ENCODE measurements at regions not wholly inside any gene's neighbourhood (a gene's known extent, or its start where the extent isn't known, plus 50 kb on each side); places are given as distances from the start of the nearest gene placed in this dataset.

GRCh38 chr15:95541301-95541700 lies 789.2 kb upstream of the NR2F2 start:
- no peak for DNase-seq

GRCh38 chr15:95549168-95549738 lies 781.2 kb upstream of the NR2F2 start:
- DNase-seq = no peak

- DNase-seq = no peak
Measured at GRCh38 chr15:95550702-95551101, 779.8 kb upstream of the NR2F2 start.

GRCh38 chr15:95556225-95556624 lies 774.3 kb upstream of the NR2F2 start:
- no peak for DNase-seq

- no peak for DNase-seq
Measured at GRCh38 chr15:95556866-95557225, 773.7 kb upstream of the NR2F2 start.

GRCh38 chr15:95557226-95558046 lies 773.1 kb upstream of the NR2F2 start:
- no peak for DNase-seq

GRCh38 chr15:95558131-95558530 lies 772.4 kb upstream of the NR2F2 start:
- DNase-seq = no peak

GRCh38 chr15:95558916-95559315 lies 771.6 kb upstream of the NR2F2 start:
- no peak for DNase-seq

- DNase-seq = no peak
Measured at GRCh38 chr15:95559875-95560394, 770.6 kb upstream of the NR2F2 start.

- DNase-seq = no peak
Measured at GRCh38 chr15:95561463-95561862, 769.0 kb upstream of the NR2F2 start.

- DNase-seq = no peak
Measured at GRCh38 chr15:95563634-95564033, 766.9 kb upstream of the NR2F2 start.

GRCh38 chr15:95565016-95565600 lies 765.4 kb upstream of the NR2F2 start:
- DNase-seq = no peak

GRCh38 chr15:95565690-95566089 lies 764.8 kb upstream of the NR2F2 start:
- no peak for DNase-seq

- DNase-seq = no peak
Measured at GRCh38 chr15:95567686-95568085, 762.8 kb upstream of the NR2F2 start.

GRCh38 chr15:95574053-95574452 lies 756.4 kb upstream of the NR2F2 start:
- no peak for DNase-seq

- DNase-seq = no peak
Measured at GRCh38 chr15:95577927-95578326, 752.6 kb upstream of the NR2F2 start.

- no peak for DNase-seq
Measured at GRCh38 chr15:95580121-95580520, 750.4 kb upstream of the NR2F2 start.

GRCh38 chr15:95581595-95581994 lies 748.9 kb upstream of the NR2F2 start:
- DNase-seq = no peak

- no peak for DNase-seq
Measured at GRCh38 chr15:95584088-95584487, 746.4 kb upstream of the NR2F2 start.

GRCh38 chr15:95588056-95588455 lies 742.4 kb upstream of the NR2F2 start:
- no peak for DNase-seq

GRCh38 chr15:95590533-95591044 lies 739.9 kb upstream of the NR2F2 start:
- DNase-seq = no peak

GRCh38 chr15:95591270-95591669 lies 739.2 kb upstream of the NR2F2 start:
- no peak for DNase-seq

GRCh38 chr15:95591886-95592285 lies 738.6 kb upstream of the NR2F2 start:
- no peak for DNase-seq

GRCh38 chr15:95594496-95594895 lies 736.0 kb upstream of the NR2F2 start:
- DNase-seq = no peak
